Breast epithelium (tissue), 3 donors: ENCODE measurements at regions not wholly inside any gene's neighbourhood (a gene's known extent, or its start where the extent isn't known, plus 50 kb on each side); places are given as distances from the start of the nearest gene placed in this dataset.

Experiments
- CTCF ChIP-seq, 3 donors: fragments of 450-650 bp; IDR thresholded peaks; one replicate each; pipeline ENCODE4 v1.5.1; 2016 to 2017; ENCODE audit warnings: antibody characterized with exemption in 3 of 3, mild to moderate bottlenecking in 3 of 3, moderate library complexity in 3 of 3
- POLR2A ChIP-seq: fragments of 450-650 bp; IDR thresholded peaks from one replicate; pipeline ENCODE4 v1.6.1; 2016; ENCODE audit warnings: antibody characterized with exemption, mild to moderate bottlenecking, moderate library complexity
- POLR2AphosphoS5 ChIP-seq, 3 donors: sonication (generic); formaldehyde crosslinking; IDR thresholded peaks; one replicate each; pipeline ENCODE4 v1.6.1; 2017; ENCODE audit warnings: antibody characterized with exemption in 3 of 3

GRCh38 chr6:150681578-150682395 is 82.1 kb downstream of the PLEKHG1 start:
- TF ChIP-seq CTCF (IDR thresholded peaks at IDR 0.05): no peak
- no peak for TF ChIP-seq POLR2A
- TF ChIP-seq POLR2AphosphoS5 (IDR thresholded peaks at IDR 0.05): no peak
